ENCODE measurements at regions not wholly inside any gene's neighbourhood (a gene's known extent, or its start where the extent isn't known, plus 50 kb on each side); places are given as distances from the start of the nearest gene placed in this dataset.

GRCh38 chr2:120933693-120934573 is 198.3 kb downstream of the GLI2 start:
- ATAC-seq: peak; percentile 3
- Histone ChIP-seq H3K4me1 (ENCODE audit: low read depth) (peaks cover 30% of the 10 kb centered on the region), H3K4me3 (no peak overlapping the region), H3K36me3 (ENCODE audit: low read depth) (no peaks in the 10 kb centered on the region), H3K9me3 (no peaks in the 10 kb centered on the region)
- intact Hi-C loops (cut with DNase I, micrococcal nuclease): no loop called here
- DNase-seq: peak in 1 of 3 donors; percentile 39
- TF ChIP-seq CTCF (IDR thresholded peaks at IDR 0.05): no peak

GRCh38 chr2:120934574-120935338 is 199.1 kb downstream of the GLI2 start:
- ATAC-seq: peak; percentile 83
- Histone ChIP-seq H3K9me3 (no peaks in the 10 kb centered on the region), H3K36me3 (ENCODE audit: low read depth) (no peaks in the 10 kb centered on the region), H3K4me1 (ENCODE audit: low read depth) (peaks cover 30% of the 10 kb centered on the region), H3K4me3 (no peak overlapping the region)
- intact Hi-C loops (cut with DNase I, micrococcal nuclease): no loop called here
- DNase-seq: peak in 2 of 3 donors; percentile 42 to 69
- TF ChIP-seq CTCF (IDR thresholded peaks at IDR 0.05): no peak

GRCh38 chr2:120935339-120936313 is 200.0 kb downstream of the GLI2 start:
- Histone ChIP-seq H3K4me1 (ENCODE audit: low read depth) (peaks cover 30% of the 10 kb centered on the region), H3K4me3 (no peak overlapping the region), H3K36me3 (ENCODE audit: low read depth) (no peaks in the 10 kb centered on the region), H3K9me3 (no peaks in the 10 kb centered on the region)
- TF ChIP-seq CTCF (IDR thresholded peaks at IDR 0.05): no peak
- ATAC-seq (peak; percentile 58), DNase-seq (peak in 2 of 3 donors; percentile 44 to 68)
- intact Hi-C loops (cut with DNase I, micrococcal nuclease): no loop called here

- DNase-seq (no peak), ATAC-seq (no peak)
- Histone ChIP-seq H3K4me3 (no peak overlapping the region), H3K36me3 (ENCODE audit: low read depth) (no peaks in the 10 kb centered on the region), H3K4me1 (ENCODE audit: low read depth) (peaks cover 30% of the 10 kb centered on the region), H3K9me3 (no peaks in the 10 kb centered on the region)
- intact Hi-C loops (cut with DNase I, micrococcal nuclease): no loop called here
- no peak for TF ChIP-seq CTCF (IDR thresholded peaks at IDR 0.05)
These were observed 201.0 kb downstream of the GLI2 start for GRCh38 chr2:120936476-120937334.
